Trophoblast cell (in vitro differentiated cells and primary cell): ENCODE measurements at regions not wholly inside any gene's neighbourhood (a gene's known extent, or its start where the extent isn't known, plus 50 kb on each side); places are given as distances from the start of the nearest gene placed in this dataset.
A peak's percentile ranks its signal among the peaks of the same experiment; 100 is the strongest.

ENCODE experiments used
- DNase-seq, 2 donors: peaks; one replicate each; pipeline ENCODE4 v3.0.0-alpha.2; 2016
- H2AFZ ChIP-seq: 2 replicates; pipeline ENCODE4 v1.6.1; 2013; ENCODE audit warnings: low read length, moderate library complexity, mild to moderate bottlenecking; ENCODE audit not compliant: insufficient read depth, poor library complexity
- H2AK5ac ChIP-seq: 2 replicates; pipeline ENCODE4 v1.6.1; 2013; ENCODE audit warnings: mild to moderate bottlenecking, low read length
- H2BK120ac ChIP-seq: 2 replicates; pipeline ENCODE4 v1.6.1; 2013; ENCODE audit warnings: low read length, mild to moderate bottlenecking, moderate library complexity; ENCODE audit not compliant: insufficient read depth, poor library complexity
- H2BK12ac ChIP-seq: 2 replicates; pipeline ENCODE4 v1.6.1; 2013; ENCODE audit warnings: mild to moderate bottlenecking, low read length, moderate library complexity
- H2BK5ac ChIP-seq: 2 replicates; pipeline ENCODE4 v1.6.1; 2013; ENCODE audit warnings: low read length, low read depth, moderate library complexity, mild to moderate bottlenecking; ENCODE audit not compliant: poor library complexity
- H3K14ac ChIP-seq: 2 replicates; pipeline ENCODE4 v1.6.1; 2013; ENCODE audit warnings: mild to moderate bottlenecking, low read length
- H3K18ac ChIP-seq: 2 replicates; pipeline ENCODE4 v1.6.1; 2013; ENCODE audit warnings: mild to moderate bottlenecking, low read length
- H3K23ac ChIP-seq: 2 replicates; pipeline ENCODE4 v1.6.1; 2013; ENCODE audit warnings: low read length
- H3K27ac ChIP-seq: 2 replicates; pipeline ENCODE4 v1.5.1; 2013; ENCODE audit warnings: low read depth, mild to moderate bottlenecking, inconsistent platforms, low read length, moderate library complexity
- H3K27me3 ChIP-seq: 2 replicates; pipeline ENCODE4 v1.6.1; 2013; ENCODE audit warnings: inconsistent platforms, mild to moderate bottlenecking, low read length, moderate library complexity; ENCODE audit not compliant: insufficient read depth
- H3K36me3 ChIP-seq, 2 experiments: 1 replicate in 1 of 2; 2 replicates in 1 of 2; pipeline ENCODE4 v1.6.1; 2013; ENCODE audit warnings: low read length in 2 of 2, mild to moderate bottlenecking in 2 of 2, moderate library complexity in 1 of 2; ENCODE audit not compliant: insufficient read depth in 2 of 2, control insufficient read depth in 1 of 2
- H3K4ac ChIP-seq: 2 replicates; pipeline ENCODE4 v1.6.1; 2013; ENCODE audit warnings: low read depth, mild to moderate bottlenecking, low read length, moderate library complexity
- H3K4me1 ChIP-seq, 2 experiments: 1 replicate in 1 of 2; 2 replicates in 1 of 2; pipeline ENCODE4 v1.6.1; 2013; ENCODE audit warnings: low read length in 2 of 2, mild to moderate bottlenecking in 2 of 2, moderate library complexity in 1 of 2; ENCODE audit not compliant: insufficient read depth in 2 of 2, control insufficient read depth in 1 of 2
- H3K4me2 ChIP-seq: 2 replicates; pipeline ENCODE4 v1.6.1; 2013; ENCODE audit warnings: inconsistent platforms, mild to moderate bottlenecking, low read length, moderate library complexity
- H3K4me3 ChIP-seq: 2 replicates; pipeline ENCODE4 v1.5.1; 2013; ENCODE audit warnings: mild to moderate bottlenecking, low read depth, low read length, inconsistent platforms
- H3K79me1 ChIP-seq: one replicate; pipeline ENCODE4 v1.6.1; 2013; ENCODE audit warnings: low read length
- H3K79me2 ChIP-seq: 2 replicates; pipeline ENCODE4 v1.6.1; 2013; ENCODE audit warnings: low read length, mild to moderate bottlenecking; ENCODE audit not compliant: control insufficient read depth, insufficient read depth, poor library complexity
- H3K9ac ChIP-seq: 2 replicates; pipeline ENCODE4 v1.6.1; 2013; ENCODE audit warnings: mild to moderate bottlenecking, low read length
- H3K9me3 ChIP-seq: 2 replicates; pipeline ENCODE4 v1.6.1; 2013; ENCODE audit warnings: low read depth, mild to moderate bottlenecking, control low read depth, inconsistent platforms, low read length; ENCODE audit not compliant: insufficient read depth
- H4K12ac ChIP-seq: 2 replicates; pipeline ENCODE4 v1.6.1; 2013; ENCODE audit warnings: low read depth, mild to moderate bottlenecking, low read length, moderate library complexity
- H4K8ac ChIP-seq: 2 replicates; pipeline ENCODE4 v1.6.1; 2013; ENCODE audit warnings: low read depth, mild to moderate bottlenecking, low read length, moderate library complexity
- H4K91ac ChIP-seq: one replicate; pipeline ENCODE4 v1.6.1; 2013; ENCODE audit warnings: low read depth, mild to moderate bottlenecking, low read length, moderate library complexity
- WGBS: extraction: QIAGEN DNeasy Blood & Tissue Kit; methylation state at CpG from one replicate; pipeline ENCODE4 v1.1.7; 2013; ENCODE audit warnings: missing lambda C conversion rate; ENCODE audit not compliant: insufficient read length, insufficient coverage; ENCODE audit errors: extremely low coverage; 5-methylcytosine and 5-hydroxymethylcytosine counted together

GRCh38 chr7:25852211-25852938, 299.6 kb upstream of the NFE2L3 start:
- H3K27me3 ChIP-seq = no peaks in the 10 kb centered on the region
- DNase-seq = peak; percentile 10 to 60
- peaks cover 21% of the 10 kb centered on the region for H3K79me2 ChIP-seq
- no peaks in the 10 kb centered on the region for H3K36me3 ChIP-seq
- H4K8ac ChIP-seq = peak overlapping the region; percentile 100
- peaks cover 24 to 39% of the 10 kb centered on the region in 2 experiments for H3K4me1 ChIP-seq
- H3K4me2 ChIP-seq = peak overlapping the region; percentile 42
- peak overlapping the region; percentile 100 for H3K18ac ChIP-seq
- peak overlapping the region; percentile 98 for H4K12ac ChIP-seq
- H3K4me3 ChIP-seq = peak overlapping the region; percentile 29
- H2AFZ ChIP-seq = peak overlapping the region; percentile 83
- H3K4ac ChIP-seq = peak overlapping the region; percentile 99
- peak overlapping the region; percentile 100 for H2BK5ac ChIP-seq
- peaks cover 62% of the 10 kb centered on the region for H3K79me1 ChIP-seq
- H3K9ac ChIP-seq = peak overlapping the region; percentile 92
- H2BK120ac ChIP-seq = peak overlapping the region; percentile 100
- WGBS = no CpG with 5 or more reads among the region's 70 CpGs
- peak overlapping the region; percentile 100 for H2AK5ac ChIP-seq
- peak overlapping the region; percentile 100 for H4K91ac ChIP-seq
- H3K23ac ChIP-seq = no peak overlapping the region
- peak overlapping the region; percentile 100 for H3K27ac ChIP-seq
- H3K9me3 ChIP-seq = no peaks in the 10 kb centered on the region
- peak overlapping the region; percentile 100 for H2BK12ac ChIP-seq
- H3K14ac ChIP-seq = peak overlapping the region; percentile 100

DNA sequence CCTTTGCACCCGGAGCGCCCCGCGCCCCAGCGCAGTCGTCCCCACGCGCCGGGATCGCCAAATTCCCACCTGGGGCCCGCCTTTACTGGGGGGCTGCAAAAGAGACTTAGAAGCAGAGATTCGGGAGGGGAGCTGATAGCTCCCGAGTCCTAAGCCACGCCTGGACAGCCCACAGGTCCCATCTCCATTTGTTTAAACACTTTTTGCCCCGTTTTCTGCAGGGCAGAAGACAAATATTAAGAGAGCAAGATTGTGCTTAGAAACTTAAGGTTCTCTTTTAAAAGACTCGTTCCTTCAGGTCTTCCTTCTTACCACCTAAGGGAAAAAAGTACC, 299.1 kb upstream of the NFE2L3 start:
- peaks cover 24 to 39% of the 10 kb centered on the region in 2 experiments for H3K4me1 ChIP-seq
- no peaks in the 10 kb centered on the region for H3K36me3 ChIP-seq
- peak overlapping the region; percentile 92 for H3K9ac ChIP-seq
- H4K12ac ChIP-seq = peak overlapping the region; percentile 98
- H3K4me2 ChIP-seq = peak overlapping the region; percentile 42
- H2BK12ac ChIP-seq = peak overlapping the region; percentile 100
- peak overlapping the region; percentile 100 for H3K18ac ChIP-seq
- H3K27ac ChIP-seq = peak overlapping the region; percentile 100
- H2AFZ ChIP-seq = peak overlapping the region; percentile 83
- WGBS = no CpG with 5 or more reads among the region's 16 CpGs
- peak overlapping the region; percentile 29 for H3K4me3 ChIP-seq
- peak overlapping the region; percentile 100 for H4K91ac ChIP-seq
- H3K14ac ChIP-seq = peak overlapping the region; percentile 100
- peak overlapping the region; percentile 100 for H4K8ac ChIP-seq
- DNase-seq = no peak
- peak overlapping the region; percentile 100 for H2AK5ac ChIP-seq
- peak overlapping the region; percentile 100 for H2BK120ac ChIP-seq
- no peaks in the 10 kb centered on the region for H3K27me3 ChIP-seq
- peaks cover 21% of the 10 kb centered on the region for H3K79me2 ChIP-seq
- H3K79me1 ChIP-seq = peaks cover 61% of the 10 kb centered on the region
- H3K23ac ChIP-seq = no peak overlapping the region
- H3K9me3 ChIP-seq = no peaks in the 10 kb centered on the region
- H2BK5ac ChIP-seq = peak overlapping the region; percentile 100
- peak overlapping the region; percentile 99 for H3K4ac ChIP-seq

- no peak overlapping the region for H3K4me2 ChIP-seq
- peak overlapping the region; percentile 83 for H2BK120ac ChIP-seq
- peak overlapping the region; percentile 80 for H4K8ac ChIP-seq
- no peaks in the 10 kb centered on the region for H3K9me3 ChIP-seq
- H3K14ac ChIP-seq = peak overlapping the region; percentile 82
- H4K91ac ChIP-seq = peak overlapping the region; percentile 89
- no CpG with 5 or more reads among the region's 7 CpGs for WGBS
- H3K4me3 ChIP-seq = no peak overlapping the region
- peak overlapping the region; percentile 98 for H3K27ac ChIP-seq
- H3K18ac ChIP-seq = no peak overlapping the region
- H2BK5ac ChIP-seq = peak overlapping the region; percentile 91
- peak overlapping the region; percentile 52 for H2BK12ac ChIP-seq
- no peak overlapping the region for H3K9ac ChIP-seq
- H3K79me1 ChIP-seq = peaks cover 59% of the 10 kb centered on the region
- H3K79me2 ChIP-seq = peaks cover 21% of the 10 kb centered on the region
- H3K4me1 ChIP-seq = peaks cover 24 to 43% of the 10 kb centered on the region in 2 experiments
- DNase-seq = no peak
- H2AFZ ChIP-seq = no peak overlapping the region
- no peak overlapping the region for H4K12ac ChIP-seq
- no peaks in the 10 kb centered on the region for H3K36me3 ChIP-seq
- no peak overlapping the region for H3K23ac ChIP-seq
- H2AK5ac ChIP-seq = peak overlapping the region; percentile 81
- peak overlapping the region; percentile 80 for H3K4ac ChIP-seq
- H3K27me3 ChIP-seq = no peaks in the 10 kb centered on the region
These were observed 298.7 kb upstream of the NFE2L3 start for GRCh38 chr7:25853314-25853713.

DNA sequence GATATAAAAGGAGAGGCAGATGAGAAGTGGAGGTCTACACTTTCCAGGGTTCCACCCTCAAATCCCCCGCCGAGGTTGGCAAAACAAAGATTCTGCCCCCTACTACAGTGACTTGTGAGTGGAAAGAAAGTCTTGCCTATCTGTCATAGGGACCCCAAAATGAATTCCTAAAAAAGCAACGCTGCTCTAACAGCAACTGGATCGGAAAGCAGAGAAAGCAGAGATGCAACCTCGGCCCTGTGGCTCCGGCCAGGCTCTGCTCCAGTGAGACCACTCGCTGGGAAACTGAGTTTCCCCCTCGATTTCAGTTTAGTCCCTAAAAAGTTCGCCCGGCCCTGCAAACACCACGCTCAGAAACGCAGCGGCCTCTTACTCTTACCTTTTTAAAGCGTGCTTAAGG, 297.9 kb upstream of the NFE2L3 start:
- no CpG with 5 or more reads among the region's 14 CpGs for WGBS

More for the DNA sequence above, 297.9 kb upstream of the NFE2L3 start:
- DNase-seq = no peak
- Histone ChIP-seq H3K23ac (no peak overlapping the region), H3K4me1 (peaks cover 26 to 47% of the 10 kb centered on the region in 2 experiments), H3K79me2 (peaks cover 19% of the 10 kb centered on the region), H3K18ac (peak overlapping the region; percentile 9), H3K9me3 (no peaks in the 10 kb centered on the region), H2BK120ac (peak overlapping the region; percentile 84), H3K4me3 (no peak overlapping the region), H3K36me3 (no peaks in the 10 kb centered on the region), H4K12ac (peak overlapping the region; percentile 14), H4K8ac (peak overlapping the region; percentile 44), H2BK5ac (peak overlapping the region; percentile 70), H3K9ac (peak overlapping the region; percentile 50), H3K27me3 (peaks cover 2% of the 10 kb centered on the region), H2AK5ac (peak overlapping the region; percentile 21), H3K4me2 (peak overlapping the region; percentile 4), H3K27ac (peak overlapping the region; percentile 98), H4K91ac (peak overlapping the region; percentile 93), H3K79me1 (peaks cover 61% of the 10 kb centered on the region), H2AFZ (peak overlapping the region; percentile 63), H2BK12ac (peak overlapping the region; percentile 37), H3K14ac (peak overlapping the region; percentile 41), H3K4ac (peak overlapping the region; percentile 77)
